ENCODE measurements at regions not wholly inside any gene's neighbourhood (a gene's known extent, or its start where the extent isn't known, plus 50 kb on each side); places are given as distances from the start of the nearest gene placed in this dataset.

DNA sequence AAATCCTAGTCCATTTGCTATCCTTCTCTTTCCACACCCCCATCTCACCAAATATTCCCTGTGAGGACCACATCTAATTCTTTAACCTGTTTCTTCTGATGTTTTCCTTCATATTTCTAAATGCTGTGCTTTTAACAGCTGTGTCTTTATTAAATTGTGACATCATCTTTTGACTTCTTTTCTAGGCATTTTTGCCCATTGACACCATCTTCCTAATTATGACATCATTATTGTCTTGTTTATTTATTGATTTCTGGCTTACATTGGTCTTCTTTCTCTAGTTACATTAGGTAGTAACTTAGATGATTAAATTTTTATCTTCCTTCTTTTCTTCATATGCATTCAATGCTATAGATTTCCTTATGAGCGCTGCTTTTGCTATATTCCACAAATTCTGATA is 175.8 kb upstream of the PDE5A start:
- Histone ChIP-seq H3K4me3 (ENCODE audit: low read depth, low read length, poor library complexity, severe bottlenecking) (no peak overlapping the region), H3K79me2 (ENCODE audit: insufficient read depth, low read depth, low read length) (no peaks in the 10 kb centered on the region), H3K9me2 (ENCODE audit: insufficient read depth, low read length) (no peaks in the 10 kb centered on the region), H3K4me2 (ENCODE audit: low read length) (no peak overlapping the region), H3K36me3 (ENCODE audit: insufficient read depth, low read length) (no peaks in the 10 kb centered on the region), H3K9me3 (ENCODE audit: low read length) (no peaks in the 10 kb centered on the region), H2AFZ (ENCODE audit: low read length) (no peak overlapping the region), H3K4me1 (ENCODE audit: insufficient read depth, low read length, poor library complexity, severe bottlenecking) (no peaks in the 10 kb centered on the region), H3K27ac (ENCODE audit: low read depth, low read length, poor library complexity, severe bottlenecking) (no peak overlapping the region), H4K20me1 (ENCODE audit: insufficient read depth, low read length) (no peaks in the 10 kb centered on the region)
- DNase-seq (ENCODE audit: low spot score) = no peak
- BruUV-seq (replicated peaks) = no TSS peak
- intact Hi-C loops (cut with micrococcal nuclease; ENCODE audit: unreplicated experiment) = no loop called here
- TF ChIP-seq, protein P1, sequence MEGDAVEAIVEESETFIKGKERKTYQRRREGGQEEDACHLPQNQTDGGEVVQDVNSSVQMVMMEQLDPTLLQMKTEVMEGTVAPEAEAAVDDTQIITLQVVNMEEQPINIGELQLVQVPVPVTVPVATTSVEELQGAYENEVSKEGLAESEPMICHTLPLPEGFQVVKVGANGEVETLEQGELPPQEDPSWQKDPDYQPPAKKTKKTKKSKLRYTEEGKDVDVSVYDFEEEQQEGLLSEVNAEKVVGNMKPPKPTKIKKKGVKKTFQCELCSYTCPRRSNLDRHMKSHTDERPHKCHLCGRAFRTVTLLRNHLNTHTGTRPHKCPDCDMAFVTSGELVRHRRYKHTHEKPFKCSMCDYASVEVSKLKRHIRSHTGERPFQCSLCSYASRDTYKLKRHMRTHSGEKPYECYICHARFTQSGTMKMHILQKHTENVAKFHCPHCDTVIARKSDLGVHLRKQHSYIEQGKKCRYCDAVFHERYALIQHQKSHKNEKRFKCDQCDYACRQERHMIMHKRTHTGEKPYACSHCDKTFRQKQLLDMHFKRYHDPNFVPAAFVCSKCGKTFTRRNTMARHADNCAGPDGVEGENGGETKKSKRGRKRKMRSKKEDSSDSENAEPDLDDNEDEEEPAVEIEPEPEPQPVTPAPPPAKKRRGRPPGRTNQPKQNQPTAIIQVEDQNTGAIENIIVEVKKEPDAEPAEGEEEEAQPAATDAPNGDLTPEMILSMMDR (conservative IDR thresholded peaks at IDR 0.05; ENCODE audit: low read length) = no peak
- TF ChIP-seq EZH2phosphoT487 (IDR thresholded peaks at IDR 0.05; ENCODE audit: borderline replicate concordance, low read depth, low read length) = no peak
- CTCF ChIA-PET (ENCODE audit: unreplicated experiment) = no interaction called here
- POLR2A ChIA-PET = interaction anchor here (0.5 kb wide), 1 partner anchor 14 kb away, joined by 3 read pairs; no protein-coding TSS in a partner anchor

DNA sequence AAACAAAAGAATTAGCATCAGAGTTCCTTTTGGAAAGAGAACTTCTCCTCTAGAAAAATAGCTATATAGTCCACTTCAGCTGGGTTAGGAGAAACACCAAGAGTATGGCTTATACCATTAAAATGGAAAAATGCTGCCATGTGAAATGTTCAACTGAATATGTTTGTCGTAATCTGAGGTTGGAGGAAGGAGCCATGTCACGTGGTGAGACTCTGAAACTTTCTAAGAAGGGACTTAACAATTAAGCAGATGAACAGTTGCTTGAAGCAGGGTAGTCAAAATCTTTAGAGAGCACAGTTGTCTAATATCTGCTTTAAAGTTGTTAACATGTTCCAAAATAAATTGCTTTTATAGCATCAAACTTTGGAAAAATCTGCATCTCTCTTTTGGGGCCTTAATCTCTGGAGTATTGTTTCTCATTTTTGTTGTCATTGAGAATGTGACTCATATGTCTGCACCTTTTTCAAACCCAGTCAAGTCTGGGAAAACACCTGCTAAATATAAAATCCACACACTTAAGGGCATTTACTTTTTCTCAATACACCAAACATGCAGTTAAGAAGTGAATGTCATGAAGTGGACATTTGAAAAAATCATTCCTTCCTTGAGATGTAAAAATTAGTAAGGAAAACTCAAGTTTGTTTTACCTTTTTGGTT is 168.8 kb upstream of the PDE5A start:
- H2AFZ ChIP-seq (ENCODE audit: low read length) = no peak overlapping the region; the same call in 1 of the 2 replicates
- no peaks in the 10 kb centered on the region for H3K4me1 ChIP-seq (ENCODE audit: insufficient read depth, low read length, poor library complexity, severe bottlenecking)
- H3K27ac ChIP-seq (ENCODE audit: low read depth, low read length, poor library complexity, severe bottlenecking) = no peak overlapping the region
- intact Hi-C loops (cut with micrococcal nuclease; ENCODE audit: unreplicated experiment) = no loop called here
- no TSS peak for BruUV-seq (replicated peaks)
- ChIA-PET POLR2A (no interaction called here), CTCF (ENCODE audit: unreplicated experiment) (no interaction called here)
- H3K9me2 ChIP-seq (ENCODE audit: insufficient read depth, low read length) = no peaks in the 10 kb centered on the region
- H3K4me2 ChIP-seq (ENCODE audit: low read length) = no peak overlapping the region
- no peaks in the 10 kb centered on the region for H4K20me1 ChIP-seq (ENCODE audit: insufficient read depth, low read length)
- TF ChIP-seq EZH2phosphoT487 (IDR thresholded peaks at IDR 0.05; ENCODE audit: borderline replicate concordance, low read depth, low read length) = no peak
- TF ChIP-seq, protein P1 (conservative IDR thresholded peaks at IDR 0.05; ENCODE audit: low read length) = no peak
- no peaks in the 10 kb centered on the region for H3K79me2 ChIP-seq (ENCODE audit: insufficient read depth, low read depth, low read length)
- no peak for DNase-seq (ENCODE audit: low spot score)
- no peaks in the 10 kb centered on the region for H3K36me3 ChIP-seq (ENCODE audit: insufficient read depth, low read length)
- H3K4me3 ChIP-seq (ENCODE audit: low read depth, low read length, poor library complexity, severe bottlenecking) = no peak overlapping the region
- H3K9me3 ChIP-seq (ENCODE audit: low read length) = no peaks in the 10 kb centered on the region

DNA sequence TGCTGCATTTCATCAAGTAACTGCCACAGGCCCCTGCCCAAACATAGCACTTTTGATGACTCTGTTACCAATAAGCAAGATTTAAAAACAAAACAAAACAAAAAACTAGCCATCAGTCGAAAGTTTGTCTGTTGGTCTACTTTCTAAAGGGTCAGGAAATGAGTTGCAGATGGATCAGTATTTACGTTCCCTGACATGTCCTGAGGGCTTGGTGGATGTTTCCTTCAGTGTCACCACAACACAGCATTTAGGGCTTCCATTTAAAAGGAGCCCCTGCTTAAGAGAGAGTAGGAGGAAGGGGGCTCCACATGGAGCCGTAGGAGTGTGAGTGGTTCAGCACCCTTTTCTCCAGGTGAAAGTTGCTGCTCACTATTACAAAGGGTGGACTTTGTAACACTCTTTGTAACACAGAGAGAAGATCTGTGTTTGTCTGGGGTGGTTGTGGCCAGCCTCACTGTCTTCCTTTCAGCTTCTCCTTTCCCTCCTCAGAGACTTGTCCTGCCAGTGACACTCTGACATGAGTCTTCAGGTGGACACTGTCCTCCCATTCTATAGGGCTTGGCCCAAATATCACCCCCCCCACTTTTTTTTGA is 167.5 kb upstream of the PDE5A start:
- Histone ChIP-seq H2AFZ (ENCODE audit: low read length) (no peak overlapping the region), H3K9me2 (ENCODE audit: insufficient read depth, low read length) (no peaks in the 10 kb centered on the region), H3K36me3 (ENCODE audit: insufficient read depth, low read length) (no peaks in the 10 kb centered on the region), H4K20me1 (ENCODE audit: insufficient read depth, low read length) (no peaks in the 10 kb centered on the region), H3K79me2 (ENCODE audit: insufficient read depth, low read depth, low read length) (no peaks in the 10 kb centered on the region), H3K4me1 (ENCODE audit: insufficient read depth, low read length, poor library complexity, severe bottlenecking) (no peaks in the 10 kb centered on the region), H3K4me3 (ENCODE audit: low read depth, low read length, poor library complexity, severe bottlenecking) (no peak overlapping the region), H3K4me2 (ENCODE audit: low read length) (no peak overlapping the region), H3K9me3 (ENCODE audit: low read length) (no peaks in the 10 kb centered on the region), H3K27ac (ENCODE audit: low read depth, low read length, poor library complexity, severe bottlenecking) (no peak overlapping the region)
- ChIA-PET CTCF (ENCODE audit: unreplicated experiment) (no interaction called here), POLR2A (no interaction called here)
- no peak for DNase-seq (ENCODE audit: low spot score)
- intact Hi-C loops (cut with micrococcal nuclease; ENCODE audit: unreplicated experiment) = no loop called here
- TF ChIP-seq, protein P1 (conservative IDR thresholded peaks at IDR 0.05; ENCODE audit: low read length) = no peak
- TF ChIP-seq EZH2phosphoT487 (IDR thresholded peaks at IDR 0.05; ENCODE audit: borderline replicate concordance, low read depth, low read length) = no peak
- no TSS peak for BruUV-seq (replicated peaks)

Data from OCI-LY7 (cell line).